PC-3 (cell line): ENCODE measurements at regions not wholly inside any gene's neighbourhood (a gene's known extent, or its start where the extent isn't known, plus 50 kb on each side); places are given as distances from the start of the nearest gene placed in this dataset.

Experiments used
- ATAC-seq: fragments of 200-7000 bp; cut with Tn5 transposase; 2 replicates; pipeline ENCODE4 v1.9.1; 2020; ENCODE audit warnings: mild to moderate bottlenecking, moderate library complexity
- BruUV-seq: library from RNA; stranded (reverse); fragments of 400-500 nt; replicated peaks from 2 replicates; lab custom pipeline; 2021; lab: Mats Ljungman, UMichigan
- CTCF ChIA-PET: fragments of 300-600 bp; sonication (Branson Sonifier 250); formaldehyde crosslinking; loops from one replicate; lab custom pipeline; 2022; ENCODE audit warnings: antibody characterized with exemption; lab: Charles Lee
- POLR2A ChIA-PET: fragments of 300-600 bp; sonication (Branson Sonifier 250); formaldehyde crosslinking; loops from one replicate; lab custom pipeline; 2022; ENCODE audit warnings: antibody characterized with exemption; ENCODE audit not compliant: unreplicated experiment; lab: Charles Lee
- DNase-seq: peaks from one replicate; pipeline ENCODE4 v3.0.0-alpha.2; 2015
- H2AFZ ChIP-seq: fragments of 300-600 bp; sonication (generic); 2 replicates; pipeline ENCODE4 v1.6.0; 2016; ENCODE audit warnings: antibody characterized with exemption, low read length
- H3F3A ChIP-seq: fragments of 300-600 bp; sonication (generic); one replicate; pipeline ENCODE4 v1.6.0; 2017; ENCODE audit warnings: antibody characterized with exemption, low read length, control low read depth, mild to moderate bottlenecking; ENCODE audit not compliant: unreplicated experiment
- H3K27ac ChIP-seq: fragments of 300-600 bp; sonication (generic); 2 replicates; pipeline ENCODE4 v1.5.1; 2016; ENCODE audit warnings: mild to moderate bottlenecking, low read length
- H3K27me3 ChIP-seq: fragments of 300-600 bp; sonication (generic); 2 replicates; pipeline ENCODE4 v1.6.1; 2016; ENCODE audit warnings: low read length, mixed read lengths
- H3K36me3 ChIP-seq: fragments of 300-600 bp; sonication (generic); 2 replicates; pipeline ENCODE4 v1.6.1; 2016; ENCODE audit warnings: low read depth, mixed run types, low read length, mixed read lengths
- H3K4me1 ChIP-seq: fragments of 300-600 bp; sonication (generic); 2 replicates; pipeline ENCODE4 v1.5.1; 2016; ENCODE audit warnings: low read length; ENCODE audit not compliant: insufficient read depth
- H3K4me2 ChIP-seq: fragments of 300-600 bp; sonication (generic); 2 replicates; pipeline ENCODE4 v1.6.0; 2016; ENCODE audit warnings: low read length
- H3K4me3 ChIP-seq: fragments of 300-600 bp; sonication (generic); 2 replicates; pipeline ENCODE4 v1.5.1; 2016; ENCODE audit warnings: mild to moderate bottlenecking, low read length, mixed read lengths
- H3K79me2 ChIP-seq: fragments of 300-600 bp; sonication (generic); 2 replicates; pipeline ENCODE4 v1.6.1; 2017; ENCODE audit warnings: low read length, mixed read lengths
- H3K9ac ChIP-seq: fragments of 300-600 bp; sonication (generic); 2 replicates; pipeline ENCODE4 v1.6.0; 2016; ENCODE audit warnings: mild to moderate bottlenecking, low read length
- H3K9me2 ChIP-seq: fragments of 300-600 bp; sonication (generic); replicated peaks from 2 replicates; pipeline ENCODE4 v1.6.1; 2016; ENCODE audit warnings: mixed run types, low read length, mixed read lengths
- H3K9me3 ChIP-seq: fragments of 300-600 bp; sonication (generic); 2 replicates; pipeline ENCODE4 v1.6.1; 2016; ENCODE audit warnings: low read length, mixed read lengths
- H4K20me1 ChIP-seq: fragments of 300-600 bp; sonication (generic); 2 replicates; pipeline ENCODE4 v1.6.1; 2016; ENCODE audit warnings: low read length, mixed read lengths
- CTCF ChIP-seq: fragments of 300-600 bp; sonication (generic); conservative IDR thresholded peaks from 2 replicates; pipeline ENCODE4 v1.5.1; 2017; ENCODE audit warnings: antibody characterized with exemption, low read depth, mild to moderate bottlenecking, low read length
- EZH2 ChIP-seq: fragments of 300-600 bp; sonication (generic); IDR thresholded peaks from one replicate; pipeline ENCODE4 v1.6.1; 2017; ENCODE audit warnings: antibody characterized with exemption, mild to moderate bottlenecking, low read length; ENCODE audit not compliant: unreplicated experiment
- EZH2phosphoT487 ChIP-seq: fragments of 300-600 bp; sonication (generic); IDR thresholded peaks from 2 replicates; pipeline ENCODE4 v1.6.1; 2018; ENCODE audit warnings: mild to moderate bottlenecking, antibody characterized with exemption, low read length, borderline replicate concordance
- intact Hi-C: fragments of 100-400 bp; cut with micrococcal nuclease; formaldehyde crosslinking; loops from 2 replicates; pipeline ENCODE4 v1.9.0; 2023

GRCh38 chr10:43854007-43854406 lies 205.3 kb upstream of the ZNF32 start:
- peak overlapping the region; percentile 23; the same call in 1 of the 2 replicates for H3K4me2 ChIP-seq

GRCh38 chr10:43853369-43853768 lies 204.7 kb upstream of the ZNF32 start:
- Histone ChIP-seq H3K27me3 (no peaks in the 10 kb centered on the region), H3K79me2 (no peaks in the 10 kb centered on the region), H4K20me1 (no peaks in the 10 kb centered on the region), H3K9ac (no peak overlapping the region), H3K36me3 (no peaks in the 10 kb centered on the region), H3K4me3 (no peak overlapping the region), H3K9me3 (no peaks in the 10 kb centered on the region), H3K4me2 (no peak overlapping the region), H3K27ac (no peak overlapping the region), H3K4me1 (no peaks in the 10 kb centered on the region; the same call in 1 of the 2 replicates), H2AFZ (no peak overlapping the region), H3F3A (no peaks in the 10 kb centered on the region), H3K9me2 (no peaks in the 10 kb centered on the region)
- BruUV-seq: no TSS peak
- ChIA-PET CTCF (no interaction called here), POLR2A (no interaction called here)
- DNase-seq (no peak), ATAC-seq (no peak)
- TF ChIP-seq CTCF: no peak
- no peak for TF ChIP-seq EZH2phosphoT487
- TF ChIP-seq EZH2: no peak
- intact Hi-C loops: no loop called here

More at GRCh38 chr10:43854007-43854406, 205.3 kb upstream of the ZNF32 start:
- ATAC-seq: peak; percentile 56
- Histone ChIP-seq H3K4me3 (no peak overlapping the region), H4K20me1 (no peaks in the 10 kb centered on the region), H3K36me3 (no peaks in the 10 kb centered on the region), H3K9ac (no peak overlapping the region), H3K4me1 (no peaks in the 10 kb centered on the region; the same call in 1 of the 2 replicates), H2AFZ (no peak overlapping the region), H3K9me3 (no peaks in the 10 kb centered on the region), H3K79me2 (no peaks in the 10 kb centered on the region), H3F3A (no peaks in the 10 kb centered on the region), H3K27me3 (no peaks in the 10 kb centered on the region), H3K9me2 (no peaks in the 10 kb centered on the region), H3K27ac (no peak overlapping the region)
- BruUV-seq: no TSS peak
- intact Hi-C loops: no loop called here
- CTCF ChIA-PET: no interaction called here
- TF ChIP-seq EZH2phosphoT487 (no peak), EZH2 (no peak)
- DNase-seq: peak; percentile 84
- POLR2A ChIA-PET: no interaction called here

GRCh38 chr10:43852644-43853214 lies 204.0 kb upstream of the ZNF32 start:
- Histone ChIP-seq H2AFZ (no peak overlapping the region), H3K27ac (no peak overlapping the region), H3K9me3 (no peaks in the 10 kb centered on the region), H3K27me3 (no peaks in the 10 kb centered on the region), H3K9ac (no peak overlapping the region), H3K9me2 (no peaks in the 10 kb centered on the region), H3K4me2 (no peak overlapping the region), H3K4me1 (no peaks in the 10 kb centered on the region; the same call in 1 of the 2 replicates), H3K4me3 (no peak overlapping the region), H3K79me2 (no peaks in the 10 kb centered on the region), H3K36me3 (no peaks in the 10 kb centered on the region), H3F3A (no peaks in the 10 kb centered on the region), H4K20me1 (no peaks in the 10 kb centered on the region)
- ChIA-PET POLR2A (no interaction called here), CTCF (no interaction called here)
- no peak for DNase-seq
- intact Hi-C loops: no loop called here
- BruUV-seq: no TSS peak
- no peak for ATAC-seq
- TF ChIP-seq CTCF (no peak), EZH2phosphoT487 (no peak), EZH2 (no peak)
